ENCODE measurements at regions not wholly inside any gene's neighbourhood (a gene's known extent, or its start where the extent isn't known, plus 50 kb on each side); places are given as distances from the start of the nearest gene placed in this dataset.

GRCh38 chr12:13592063-13592942, 389.1 kb downstream of the GRIN2B start:
- DNase-seq, result no peak

GRCh38 chr12:13591488-13591887, 389.9 kb downstream of the GRIN2B start:
- DNase-seq, result no peak

- DNase-seq, result no peak
These were observed 390.3 kb downstream of the GRIN2B start for GRCh38 chr12:13591059-13591458.

GRCh38 chr12:13588574-13588973, 392.0 kb downstream of the EMP1 start:
- no peak for DNase-seq

- no peak for DNase-seq
These were observed 391.3 kb downstream of the EMP1 start for GRCh38 chr12:13587721-13588390.

GRCh38 chr12:13586361-13586760, 389.8 kb downstream of the EMP1 start:
- no peak for DNase-seq

- DNase-seq, result no peak
These were observed 388.0 kb downstream of the EMP1 start for GRCh38 chr12:13584541-13584940.

GRCh38 chr12:13583630-13584029, 387.1 kb downstream of the EMP1 start:
- no peak for DNase-seq

- no peak for DNase-seq
These were observed 385.9 kb downstream of the EMP1 start for GRCh38 chr12:13582421-13582820.

- no peak for DNase-seq
These were observed 384.5 kb downstream of the EMP1 start for GRCh38 chr12:13581031-13581430.

- no peak for DNase-seq
These were observed 383.7 kb downstream of the EMP1 start for GRCh38 chr12:13580206-13580605.

GRCh38 chr12:13576935-13577500, 380.5 kb downstream of the EMP1 start:
- DNase-seq, result no peak

GRCh38 chr12:13573698-13574321, 377.3 kb downstream of the EMP1 start:
- no peak for DNase-seq

GRCh38 chr12:13571035-13571434, 374.5 kb downstream of the EMP1 start:
- no peak for DNase-seq

GRCh38 chr12:13570005-13570694, 373.6 kb downstream of the EMP1 start:
- no peak for DNase-seq

- no peak for DNase-seq
These were observed 369.8 kb downstream of the EMP1 start for GRCh38 chr12:13566292-13566691.

- DNase-seq, result no peak
These were observed 367.8 kb downstream of the EMP1 start for GRCh38 chr12:13564266-13564810.

- no peak for DNase-seq
These were observed 367.2 kb downstream of the EMP1 start for GRCh38 chr12:13563743-13564125.

- no peak for DNase-seq
These were observed 366.6 kb downstream of the EMP1 start for GRCh38 chr12:13562915-13563742.

- DNase-seq, result no peak
These were observed 365.4 kb downstream of the EMP1 start for GRCh38 chr12:13561923-13562322.

GRCh38 chr12:13559318-13559978, 362.9 kb downstream of the EMP1 start:
- no peak for DNase-seq

Measured in 8988T (cell line).